PC-3 (cell line): ENCODE measurements at regions not wholly inside any gene's neighbourhood (a gene's known extent, or its start where the extent isn't known, plus 50 kb on each side); places are given as distances from the start of the nearest gene placed in this dataset.

Experiments
- ATAC-seq: fragments of 200-7000 bp; cut with Tn5 transposase; 2 replicates; pipeline ENCODE4 v1.9.1; 2020; ENCODE audit warnings: mild to moderate bottlenecking, moderate library complexity
- BruUV-seq: library from RNA; stranded (reverse); fragments of 400-500 nt; replicated peaks from 2 replicates; lab custom pipeline; 2021; lab: Mats Ljungman, UMichigan
- CTCF ChIA-PET: fragments of 300-600 bp; sonication (Branson Sonifier 250); formaldehyde crosslinking; loops from one replicate; lab custom pipeline; 2022; ENCODE audit warnings: antibody characterized with exemption; lab: Charles Lee
- POLR2A ChIA-PET: fragments of 300-600 bp; sonication (Branson Sonifier 250); formaldehyde crosslinking; loops from one replicate; lab custom pipeline; 2022; ENCODE audit warnings: antibody characterized with exemption; ENCODE audit not compliant: unreplicated experiment; lab: Charles Lee
- DNase-seq: peaks from one replicate; pipeline ENCODE4 v3.0.0-alpha.2; 2015
- H2AFZ ChIP-seq: fragments of 300-600 bp; sonication (generic); 2 replicates; pipeline ENCODE4 v1.6.0; 2016; ENCODE audit warnings: antibody characterized with exemption, low read length
- H3F3A ChIP-seq: fragments of 300-600 bp; sonication (generic); one replicate; pipeline ENCODE4 v1.6.0; 2017; ENCODE audit warnings: antibody characterized with exemption, low read length, control low read depth, mild to moderate bottlenecking; ENCODE audit not compliant: unreplicated experiment
- H3K27ac ChIP-seq: fragments of 300-600 bp; sonication (generic); 2 replicates; pipeline ENCODE4 v1.5.1; 2016; ENCODE audit warnings: mild to moderate bottlenecking, low read length
- H3K27me3 ChIP-seq: fragments of 300-600 bp; sonication (generic); 2 replicates; pipeline ENCODE4 v1.6.1; 2016; ENCODE audit warnings: low read length, mixed read lengths
- H3K36me3 ChIP-seq: fragments of 300-600 bp; sonication (generic); 2 replicates; pipeline ENCODE4 v1.6.1; 2016; ENCODE audit warnings: low read depth, mixed run types, low read length, mixed read lengths
- H3K4me1 ChIP-seq: fragments of 300-600 bp; sonication (generic); 2 replicates; pipeline ENCODE4 v1.5.1; 2016; ENCODE audit warnings: low read length; ENCODE audit not compliant: insufficient read depth
- H3K4me2 ChIP-seq: fragments of 300-600 bp; sonication (generic); 2 replicates; pipeline ENCODE4 v1.6.0; 2016; ENCODE audit warnings: low read length
- H3K4me3 ChIP-seq: fragments of 300-600 bp; sonication (generic); 2 replicates; pipeline ENCODE4 v1.5.1; 2016; ENCODE audit warnings: mild to moderate bottlenecking, low read length, mixed read lengths
- H3K79me2 ChIP-seq: fragments of 300-600 bp; sonication (generic); 2 replicates; pipeline ENCODE4 v1.6.1; 2017; ENCODE audit warnings: low read length, mixed read lengths
- H3K9ac ChIP-seq: fragments of 300-600 bp; sonication (generic); 2 replicates; pipeline ENCODE4 v1.6.0; 2016; ENCODE audit warnings: mild to moderate bottlenecking, low read length
- H3K9me2 ChIP-seq: fragments of 300-600 bp; sonication (generic); replicated peaks from 2 replicates; pipeline ENCODE4 v1.6.1; 2016; ENCODE audit warnings: mixed run types, low read length, mixed read lengths
- H3K9me3 ChIP-seq: fragments of 300-600 bp; sonication (generic); 2 replicates; pipeline ENCODE4 v1.6.1; 2016; ENCODE audit warnings: low read length, mixed read lengths
- H4K20me1 ChIP-seq: fragments of 300-600 bp; sonication (generic); 2 replicates; pipeline ENCODE4 v1.6.1; 2016; ENCODE audit warnings: low read length, mixed read lengths
- EZH2 ChIP-seq: fragments of 300-600 bp; sonication (generic); IDR thresholded peaks from one replicate; pipeline ENCODE4 v1.6.1; 2017; ENCODE audit warnings: antibody characterized with exemption, mild to moderate bottlenecking, low read length; ENCODE audit not compliant: unreplicated experiment
- EZH2phosphoT487 ChIP-seq: fragments of 300-600 bp; sonication (generic); IDR thresholded peaks from 2 replicates; pipeline ENCODE4 v1.6.1; 2018; ENCODE audit warnings: mild to moderate bottlenecking, antibody characterized with exemption, low read length, borderline replicate concordance
- intact Hi-C: fragments of 100-400 bp; cut with micrococcal nuclease; formaldehyde crosslinking; loops from 2 replicates; pipeline ENCODE4 v1.9.0; 2023
- TF ChIP-seq, protein P1 (sequence below): fragments of 300-600 bp; sonication (generic); conservative IDR thresholded peaks from 2 replicates; pipeline ENCODE4 v1.5.1; 2017; ENCODE audit warnings: antibody characterized with exemption, low read depth, mild to moderate bottlenecking, low read length

DNA sequence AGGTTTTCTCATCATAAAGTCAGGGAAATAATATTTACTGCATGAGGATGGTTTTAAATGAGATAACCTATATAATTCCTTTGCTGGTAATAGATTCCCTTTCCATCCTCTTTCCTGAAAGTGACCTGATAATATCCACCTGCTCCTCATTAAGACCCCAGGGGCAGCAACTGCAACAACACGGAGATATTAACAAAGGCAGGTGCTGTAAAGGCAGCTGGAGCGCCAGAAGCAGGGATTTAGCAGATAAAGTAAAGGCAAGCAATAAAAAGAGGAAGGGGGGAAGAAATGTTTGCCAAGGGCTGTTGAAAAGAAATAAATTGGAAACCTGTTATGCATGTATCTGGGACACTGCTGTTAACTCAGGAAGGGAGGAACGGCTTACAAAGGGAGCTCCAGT lies 472.6 kb upstream of the KLHL29 start:
- H3K9ac ChIP-seq = no peak overlapping the region
- H3K36me3 ChIP-seq = no peaks in the 10 kb centered on the region
- CTCF ChIA-PET = no interaction called here
- H3F3A ChIP-seq = no peaks in the 10 kb centered on the region
- H3K4me3 ChIP-seq = no peak overlapping the region
- no peaks in the 10 kb centered on the region for H3K9me2 ChIP-seq
- intact Hi-C loops = no loop called here
- H3K27me3 ChIP-seq = no peaks in the 10 kb centered on the region
- no peak overlapping the region for H2AFZ ChIP-seq
- no peak for DNase-seq
- no peaks in the 10 kb centered on the region for H3K4me1 ChIP-seq
- no peaks in the 10 kb centered on the region for H4K20me1 ChIP-seq
- POLR2A ChIA-PET = no interaction called here
- ATAC-seq = no peak
- no peaks in the 10 kb centered on the region for H3K9me3 ChIP-seq
- H3K4me2 ChIP-seq = no peak overlapping the region
- BruUV-seq = no TSS peak
- H3K79me2 ChIP-seq = no peaks in the 10 kb centered on the region
- H3K27ac ChIP-seq = no peak overlapping the region
- no peak for TF ChIP-seq EZH2

DNA sequence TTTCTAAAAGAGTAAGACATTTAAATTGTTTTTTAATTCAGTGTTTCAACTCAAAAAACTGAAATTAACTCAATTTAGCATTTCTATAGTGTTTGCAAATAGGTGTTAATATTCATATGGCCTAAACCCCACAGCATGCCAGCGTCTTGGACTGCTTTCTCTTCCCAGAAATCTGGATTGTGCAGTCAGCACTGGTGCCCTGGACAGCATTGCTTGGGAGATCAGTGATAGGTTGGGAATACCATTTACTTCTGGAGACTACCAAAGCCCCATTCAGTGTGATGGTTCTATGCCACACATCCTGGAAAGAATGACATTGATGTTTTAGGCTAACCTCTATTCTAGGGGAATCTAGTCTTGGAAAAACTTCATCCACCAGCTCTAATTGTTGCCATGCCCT lies 455.0 kb upstream of the KLHL29 start:
- H3K9me3 ChIP-seq = no peaks in the 10 kb centered on the region
- H3K4me2 ChIP-seq = no peak overlapping the region
- no peaks in the 10 kb centered on the region for H3K9me2 ChIP-seq
- no peaks in the 10 kb centered on the region for H4K20me1 ChIP-seq
- H3K36me3 ChIP-seq = no peaks in the 10 kb centered on the region
- POLR2A ChIA-PET = no interaction called here
- no peaks in the 10 kb centered on the region for H3K27me3 ChIP-seq
- no peak overlapping the region for H3K4me3 ChIP-seq
- H3K27ac ChIP-seq = no peak overlapping the region
- H3K79me2 ChIP-seq = no peaks in the 10 kb centered on the region
- CTCF ChIA-PET = no interaction called here
- ATAC-seq (no peak), DNase-seq (no peak)
- no peak for TF ChIP-seq EZH2phosphoT487
- TF ChIP-seq, protein P1, sequence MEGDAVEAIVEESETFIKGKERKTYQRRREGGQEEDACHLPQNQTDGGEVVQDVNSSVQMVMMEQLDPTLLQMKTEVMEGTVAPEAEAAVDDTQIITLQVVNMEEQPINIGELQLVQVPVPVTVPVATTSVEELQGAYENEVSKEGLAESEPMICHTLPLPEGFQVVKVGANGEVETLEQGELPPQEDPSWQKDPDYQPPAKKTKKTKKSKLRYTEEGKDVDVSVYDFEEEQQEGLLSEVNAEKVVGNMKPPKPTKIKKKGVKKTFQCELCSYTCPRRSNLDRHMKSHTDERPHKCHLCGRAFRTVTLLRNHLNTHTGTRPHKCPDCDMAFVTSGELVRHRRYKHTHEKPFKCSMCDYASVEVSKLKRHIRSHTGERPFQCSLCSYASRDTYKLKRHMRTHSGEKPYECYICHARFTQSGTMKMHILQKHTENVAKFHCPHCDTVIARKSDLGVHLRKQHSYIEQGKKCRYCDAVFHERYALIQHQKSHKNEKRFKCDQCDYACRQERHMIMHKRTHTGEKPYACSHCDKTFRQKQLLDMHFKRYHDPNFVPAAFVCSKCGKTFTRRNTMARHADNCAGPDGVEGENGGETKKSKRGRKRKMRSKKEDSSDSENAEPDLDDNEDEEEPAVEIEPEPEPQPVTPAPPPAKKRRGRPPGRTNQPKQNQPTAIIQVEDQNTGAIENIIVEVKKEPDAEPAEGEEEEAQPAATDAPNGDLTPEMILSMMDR = no peak
- TF ChIP-seq EZH2 = no peak
- H2AFZ ChIP-seq = no peak overlapping the region
- H3F3A ChIP-seq = no peaks in the 10 kb centered on the region
- BruUV-seq = no TSS peak
- intact Hi-C loops = no loop called here
- H3K9ac ChIP-seq = no peak overlapping the region
- no peaks in the 10 kb centered on the region for H3K4me1 ChIP-seq

DNA sequence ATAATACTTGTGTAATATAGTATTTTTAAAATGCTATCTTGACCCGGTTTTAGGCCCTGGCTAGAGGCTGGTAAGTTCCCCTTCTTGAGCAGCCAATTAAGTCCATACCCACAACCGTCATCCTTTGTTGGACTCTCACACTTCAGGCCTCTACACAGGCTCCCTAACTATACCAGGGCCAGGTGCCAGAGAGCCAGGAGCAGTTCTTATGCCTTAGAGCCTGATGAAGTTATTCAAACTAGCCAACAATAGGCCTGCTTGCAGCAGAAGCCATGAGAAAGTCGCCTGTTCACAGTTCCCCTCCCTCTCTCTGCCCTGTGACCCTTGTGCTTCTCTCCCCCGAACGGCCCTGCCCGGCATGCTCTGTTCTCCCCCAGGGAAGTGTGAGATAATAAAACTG lies 454.2 kb upstream of the KLHL29 start:
- TF ChIP-seq EZH2phosphoT487 (no peak), EZH2 (no peak)
- TF ChIP-seq, protein P1 = no peak

More for the DNA sequence above, 454.2 kb upstream of the KLHL29 start:
- ATAC-seq (no peak), DNase-seq (no peak)
- no peak overlapping the region for H3K4me3 ChIP-seq
- H2AFZ ChIP-seq = no peak overlapping the region
- no peaks in the 10 kb centered on the region for H4K20me1 ChIP-seq
- H3K36me3 ChIP-seq = no peaks in the 10 kb centered on the region
- no peaks in the 10 kb centered on the region for H3K4me1 ChIP-seq
- H3K79me2 ChIP-seq = no peaks in the 10 kb centered on the region
- H3K9me2 ChIP-seq = no peaks in the 10 kb centered on the region
- no peaks in the 10 kb centered on the region for H3K27me3 ChIP-seq
- H3K27ac ChIP-seq = no peak overlapping the region
- H3K9me3 ChIP-seq = no peaks in the 10 kb centered on the region
- POLR2A ChIA-PET = no interaction called here
- BruUV-seq = no TSS peak
- no peak overlapping the region for H3K4me2 ChIP-seq
- H3K9ac ChIP-seq = no peak overlapping the region
- intact Hi-C loops = no loop called here
- CTCF ChIA-PET = no interaction called here
- H3F3A ChIP-seq = no peaks in the 10 kb centered on the region
